Skeletal muscle cell (primary cell): ENCODE measurements at regions not wholly inside any gene's neighbourhood (a gene's known extent, or its start where the extent isn't known, plus 50 kb on each side); places are given as distances from the start of the nearest gene placed in this dataset.

Experiments
- DNase-seq: peaks from one replicate; pipeline ENCODE4 v3.0.0-alpha.2; 2010; ENCODE audit warnings: low read depth
- H3K4me3 ChIP-seq: 2 replicates; pipeline ENCODE4 v1.5.1; 2011; ENCODE audit warnings: low read depth, mild to moderate bottlenecking, control low read depth, low read length, moderate library complexity

- no peak for DNase-seq
- H3K4me3 ChIP-seq: no peak overlapping the region
Measured at GRCh38 chr1:99149952-99150351, 114.3 kb upstream of the PLPPR4 start.

DNA sequence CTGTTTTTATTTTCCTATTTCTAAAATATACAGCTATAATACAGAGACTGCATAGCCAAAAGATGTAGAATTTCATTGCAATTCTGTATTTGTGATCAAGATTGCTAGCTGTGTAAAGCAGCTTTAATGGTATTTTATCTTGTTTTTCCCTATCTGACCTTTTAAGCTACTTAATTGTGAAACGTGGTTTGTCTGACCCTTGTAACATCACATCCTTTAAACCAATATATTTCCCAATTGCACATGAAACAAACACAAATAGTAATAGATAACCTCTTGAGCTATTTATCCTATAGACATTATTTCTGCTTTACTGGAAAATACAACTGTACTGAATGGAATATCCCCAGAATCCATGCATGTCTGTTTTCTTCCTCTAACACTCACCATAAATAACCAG, 112.2 kb upstream of the PLPPR4 start:
- no peak for DNase-seq
- H3K4me3 ChIP-seq: no peak overlapping the region

DNA sequence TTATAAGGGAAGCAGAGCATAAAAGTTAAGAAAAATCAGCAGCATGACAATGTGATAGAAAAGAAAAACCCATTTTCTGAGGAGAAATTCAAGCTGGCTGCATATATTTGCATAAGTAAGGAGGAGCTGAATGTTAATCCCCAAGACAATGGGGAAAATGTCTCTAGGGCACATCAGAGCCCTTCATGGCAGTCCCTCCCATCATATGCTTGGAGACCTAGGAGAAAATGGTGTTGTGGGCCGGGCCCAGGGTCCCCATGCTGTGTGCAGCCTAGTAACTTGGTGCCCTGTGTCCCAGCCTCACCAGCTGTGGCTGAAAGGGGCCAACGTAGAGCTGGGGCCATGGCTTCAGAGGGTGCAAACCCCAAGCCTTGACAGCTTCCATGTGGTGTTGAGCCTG, 100.6 kb upstream of the PLPPR4 start:
- DNase-seq: no peak
- H3K4me3 ChIP-seq: no peak overlapping the region

GRCh38 chr1:99170516-99170915, 93.8 kb upstream of the PLPPR4 start:
- no peak for DNase-seq
- no peak overlapping the region for H3K4me3 ChIP-seq

DNA sequence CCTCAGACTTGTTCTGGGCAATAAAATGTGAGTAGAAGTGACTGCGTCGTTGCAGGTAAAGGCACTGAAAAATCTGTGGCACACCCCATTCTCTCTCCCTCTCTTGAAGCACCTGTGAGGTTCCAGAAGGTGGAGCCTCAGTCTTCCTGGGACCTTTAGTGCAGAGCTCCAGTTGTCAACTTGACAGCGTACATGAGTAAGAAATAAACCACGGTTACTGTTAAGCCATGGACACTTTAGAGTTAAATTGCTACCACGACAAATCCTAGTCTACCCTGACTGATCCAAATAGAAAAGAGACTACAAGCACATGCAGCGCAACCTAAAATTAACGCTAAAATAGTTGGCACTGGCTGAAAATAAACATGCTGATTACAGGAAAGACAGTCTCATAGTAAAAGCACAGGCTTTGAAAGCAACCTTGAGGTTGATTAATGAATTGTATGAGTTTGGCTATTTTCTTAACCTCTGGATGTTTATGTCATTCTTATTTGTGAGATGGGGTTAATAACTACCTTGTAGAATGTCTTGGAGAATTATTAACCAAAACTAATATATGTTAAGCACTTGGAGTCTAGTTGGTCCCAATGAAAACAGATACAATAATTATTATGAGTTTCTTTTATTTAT, 93.0 kb upstream of the PLPPR4 start:
- no peak for DNase-seq
- no peak overlapping the region for H3K4me3 ChIP-seq

- no peak for DNase-seq
Measured at GRCh38 chr1:99173282-99173681, 91.0 kb upstream of the PLPPR4 start.

GRCh38 chr1:99173900-99174299, 90.4 kb upstream of the PLPPR4 start:
- DNase-seq: no peak
- no peak overlapping the region for H3K4me3 ChIP-seq

More at GRCh38 chr1:99173282-99173681, 91.0 kb upstream of the PLPPR4 start:
- no peak overlapping the region for H3K4me3 ChIP-seq

GRCh38 chr1:99176753-99177152, 87.5 kb upstream of the PLPPR4 start:
- no peak for DNase-seq
- H3K4me3 ChIP-seq: no peak overlapping the region

GRCh38 chr1:99177465-99177864, 86.8 kb upstream of the PLPPR4 start:
- DNase-seq: no peak
- H3K4me3 ChIP-seq: no peak overlapping the region

DNA sequence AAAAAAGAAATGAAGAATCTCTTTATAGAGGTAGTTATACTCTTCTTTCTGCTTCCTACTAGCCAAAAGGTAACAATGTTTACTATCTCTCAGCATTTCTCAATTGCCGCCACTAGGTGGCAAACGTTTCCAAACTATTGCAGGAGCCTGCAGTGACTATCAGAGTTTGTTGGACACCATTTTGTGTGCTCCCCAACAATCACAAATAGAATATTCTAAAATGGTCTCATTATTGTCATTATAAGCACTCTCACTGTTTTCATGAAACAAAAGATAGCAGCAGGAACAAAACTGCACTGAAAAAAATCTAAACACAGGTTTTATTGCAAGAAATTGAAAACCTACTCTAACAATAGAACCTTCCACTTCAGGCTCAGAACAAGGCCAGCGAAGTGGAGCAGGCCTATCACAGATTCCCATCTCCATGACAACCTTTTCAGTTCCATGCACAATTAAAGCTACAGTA, 83.9 kb upstream of the PLPPR4 start:
- peak; percentile 23 for DNase-seq
- H3K4me3 ChIP-seq: no peak overlapping the region

- no peak overlapping the region for H3K4me3 ChIP-seq
- DNase-seq: no peak
Measured at GRCh38 chr1:99180915-99181314, 83.4 kb upstream of the PLPPR4 start.

DNA sequence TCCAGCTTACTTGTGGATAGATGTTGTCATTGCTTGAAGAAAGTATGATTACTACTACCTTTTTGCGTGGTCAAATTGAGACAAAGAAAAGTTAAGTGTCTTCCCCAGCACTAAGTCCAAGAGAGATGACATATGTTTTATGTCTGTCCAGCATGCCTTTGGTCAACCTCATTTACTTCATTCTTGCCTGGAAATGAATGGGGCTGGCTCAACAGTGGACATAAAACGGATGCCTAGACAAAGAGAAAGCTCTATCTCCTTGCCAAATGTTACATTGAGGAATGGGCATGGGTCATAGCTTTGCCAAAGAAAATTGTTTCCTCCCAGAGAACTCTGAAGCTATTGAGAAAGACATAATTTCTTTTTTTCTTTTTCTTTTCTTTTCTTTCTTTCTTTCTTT, 82.4 kb upstream of the PLPPR4 start:
- H3K4me3 ChIP-seq: no peak overlapping the region
- no peak for DNase-seq

DNA sequence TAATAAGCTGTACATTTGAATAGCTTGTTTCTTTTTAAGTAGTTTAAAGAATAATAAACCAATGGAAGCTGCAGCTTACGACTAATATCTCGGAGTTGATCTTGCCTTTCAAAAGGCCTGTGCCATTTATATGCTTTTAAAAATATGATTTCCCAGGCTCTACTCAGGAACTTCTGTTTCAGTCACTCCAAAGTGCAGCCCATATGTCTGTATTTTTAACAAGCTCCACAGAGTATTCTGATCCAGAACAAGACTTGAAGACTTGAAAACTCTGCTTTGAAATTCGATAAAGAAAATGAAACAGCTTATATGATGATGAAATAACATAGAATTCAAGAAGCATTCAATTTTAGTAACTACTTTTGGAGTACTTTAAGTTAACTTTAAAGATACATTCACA, 79.1 kb upstream of the PLPPR4 start:
- no peak for DNase-seq
- no peak overlapping the region for H3K4me3 ChIP-seq

- DNase-seq: no peak
- no peak overlapping the region for H3K4me3 ChIP-seq
Measured at GRCh38 chr1:99193431-99193830, 70.9 kb upstream of the PLPPR4 start.

DNA sequence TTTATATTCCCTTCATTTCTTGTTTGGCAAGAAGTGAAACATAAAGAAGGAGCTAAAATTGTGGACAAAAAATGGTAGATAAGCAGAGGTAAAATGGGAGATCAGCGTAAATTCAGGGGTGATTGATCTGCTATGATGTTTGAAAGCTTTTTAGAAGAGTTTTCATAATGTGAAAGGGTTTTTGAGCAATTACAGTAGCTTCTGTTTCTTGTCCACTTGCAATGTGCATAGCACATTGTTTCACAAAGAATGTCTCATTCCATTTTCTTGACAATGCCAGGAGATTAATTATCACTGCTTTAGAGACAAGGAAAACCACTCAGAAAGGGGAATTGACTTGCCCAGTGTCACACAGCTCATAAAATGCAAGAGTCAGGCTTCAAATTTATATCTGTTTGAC, 65.9 kb upstream of the PLPPR4 start:
- no peak for DNase-seq

DNA sequence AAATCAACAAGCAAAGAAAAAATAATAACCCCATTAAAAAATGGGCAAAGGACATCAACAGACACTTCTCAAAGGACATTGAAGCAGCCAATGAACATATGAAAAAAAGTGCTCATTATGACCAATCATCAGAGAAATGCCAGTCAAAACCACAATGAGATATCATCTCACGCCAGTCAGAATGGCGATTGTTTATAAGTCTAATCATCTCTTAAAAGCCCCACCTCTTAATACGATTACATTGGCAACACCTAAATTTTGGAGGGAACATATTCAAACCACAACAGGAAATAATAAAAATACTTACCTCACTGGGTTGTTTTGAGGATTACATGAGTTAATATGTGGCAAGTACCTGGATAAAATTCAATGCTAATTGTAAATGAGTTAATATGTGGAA, 57.1 kb upstream of the PLPPR4 start:
- no peak for DNase-seq
- no peak overlapping the region for H3K4me3 ChIP-seq

More for the DNA sequence above, 65.9 kb upstream of the PLPPR4 start:
- H3K4me3 ChIP-seq: no peak overlapping the region
